GM12891 (cell line): ENCODE measurements at regions not wholly inside any gene's neighbourhood (a gene's known extent, or its start where the extent isn't known, plus 50 kb on each side); places are given as distances from the start of the nearest gene placed in this dataset.

ENCODE experiments used
- POLR2A ChIP-seq: IDR thresholded peaks from 2 replicates; pipeline ENCODE4 v1.6.1; 2011; ENCODE audit warnings: low read depth, low read length, control low read depth
- POLR2AphosphoS5 ChIP-seq: IDR thresholded peaks from 2 replicates; pipeline ENCODE4 v1.6.1; 2011; ENCODE audit warnings: low read depth, low read length, control low read depth
- POU2F2 ChIP-seq: IDR thresholded peaks from 2 replicates; pipeline ENCODE4 v1.6.1; 2011; ENCODE audit warnings: low read depth, mild to moderate bottlenecking, control low read depth, low read length, moderate library complexity
- SPI1 ChIP-seq: IDR thresholded peaks from 2 replicates; pipeline ENCODE4 v1.6.1; 2011; ENCODE audit warnings: low read depth, low read length, control low read depth
- TAF1 ChIP-seq: IDR thresholded peaks from 2 replicates; pipeline ENCODE4 v1.6.1; 2011; ENCODE audit warnings: low read depth, low read length, control low read depth

DNA sequence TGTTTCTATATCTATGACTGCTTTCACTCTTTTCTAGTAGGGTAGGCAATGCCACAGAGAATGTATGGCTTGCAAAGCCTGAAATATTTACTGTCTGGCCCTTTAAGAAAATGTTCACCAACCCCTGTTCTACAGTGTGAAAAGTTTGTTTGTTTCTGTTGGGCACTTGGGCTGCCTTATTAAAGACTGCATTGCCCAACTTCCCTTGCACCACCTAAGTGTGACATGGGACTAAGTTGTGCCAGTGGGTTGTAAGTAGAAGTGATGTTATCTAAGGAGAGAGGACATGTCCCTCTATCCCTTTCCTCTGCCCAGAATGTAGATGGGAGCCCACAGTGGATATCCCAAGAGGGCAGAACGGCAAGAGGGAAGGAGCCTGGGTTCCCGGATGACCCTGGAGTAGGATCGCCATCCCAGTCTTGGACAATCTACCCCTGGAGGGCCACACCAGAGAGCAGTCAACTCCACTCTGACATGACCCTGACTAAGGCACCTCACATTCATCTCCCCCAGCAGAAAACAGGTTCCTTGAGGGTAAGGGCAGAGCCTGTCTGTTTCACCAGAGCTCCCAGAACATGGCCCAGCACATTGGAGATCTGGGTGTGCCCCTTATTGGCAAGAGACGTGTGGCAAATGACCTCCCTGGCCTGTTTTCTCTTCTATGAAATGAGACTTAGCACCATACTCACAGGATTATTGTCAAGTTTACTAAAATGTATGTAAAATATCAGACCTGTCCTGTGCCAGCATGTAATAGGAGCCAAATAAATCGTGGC lies 138.8 kb downstream of the SMAD6 start:
- TF ChIP-seq POLR2AphosphoS5 (no peak), POLR2A (no peak), TAF1 (no peak), POU2F2 (no peak), SPI1 (no peak)
